HG03575 (cell line): ENCODE measurements at regions not wholly inside any gene's neighbourhood (a gene's known extent, or its start where the extent isn't known, plus 50 kb on each side); places are given as distances from the start of the nearest gene placed in this dataset.

Experiments
- ATAC-seq: cut with Tn5 transposase; IDR thresholded peaks from one replicate; pipeline ENCODE4 v1.9.1; 2021; ENCODE audit not compliant: unreplicated experiment, insufficient number of reproducible peaks, low FRiP score; ENCODE audit errors: extremely low read depth

- no peak for ATAC-seq
Measured at GRCh38 chr15:93299675-93300074, 210.7 kb upstream of the RGMA start.

- no peak for ATAC-seq
Measured at GRCh38 chr15:93298901-93299300, 209.9 kb upstream of the RGMA start.

- ATAC-seq, result no peak
Measured at GRCh38 chr15:93296759-93297500, 207.9 kb upstream of the RGMA start.

- ATAC-seq, result no peak
Measured at GRCh38 chr15:93294896-93295295, 205.9 kb upstream of the RGMA start.

GRCh38 chr15:93294066-93294465 lies 205.1 kb upstream of the RGMA start:
- ATAC-seq, result no peak

GRCh38 chr15:93291380-93291779 lies 202.4 kb upstream of the RGMA start:
- ATAC-seq, result no peak

GRCh38 chr15:93290618-93290946 lies 201.6 kb upstream of the RGMA start:
- no peak for ATAC-seq

GRCh38 chr15:93289941-93290617 lies 201.1 kb upstream of the RGMA start:
- ATAC-seq, result no peak

- ATAC-seq, result no peak
Measured at GRCh38 chr15:93288728-93289294, 199.8 kb upstream of the RGMA start.

GRCh38 chr15:93286446-93286845 lies 197.4 kb upstream of the RGMA start:
- no peak for ATAC-seq

- no peak for ATAC-seq
Measured at GRCh38 chr15:93283854-93284253, 194.8 kb upstream of the RGMA start.

GRCh38 chr15:93282808-93283207 lies 193.8 kb upstream of the RGMA start:
- ATAC-seq, result no peak

GRCh38 chr15:93278783-93279182 lies 189.8 kb upstream of the RGMA start:
- no peak for ATAC-seq

- ATAC-seq, result no peak
Measured at GRCh38 chr15:93278006-93278405, 189.0 kb upstream of the RGMA start.

GRCh38 chr15:93274257-93274656 lies 185.2 kb upstream of the RGMA start:
- ATAC-seq, result no peak

- no peak for ATAC-seq
Measured at GRCh38 chr15:93271871-93272270, 182.9 kb upstream of the RGMA start.

GRCh38 chr15:93270937-93271467 lies 182.0 kb upstream of the RGMA start:
- ATAC-seq, result no peak

GRCh38 chr15:93268066-93268465 lies 179.1 kb upstream of the RGMA start:
- ATAC-seq, result no peak

GRCh38 chr15:93266291-93266690 lies 177.3 kb upstream of the RGMA start:
- no peak for ATAC-seq

GRCh38 chr15:93265111-93265556 lies 176.1 kb upstream of the RGMA start:
- no peak for ATAC-seq
